ENCODE measurements at regions not wholly inside any gene's neighbourhood (a gene's known extent, or its start where the extent isn't known, plus 50 kb on each side); places are given as distances from the start of the nearest gene placed in this dataset.

DNA sequence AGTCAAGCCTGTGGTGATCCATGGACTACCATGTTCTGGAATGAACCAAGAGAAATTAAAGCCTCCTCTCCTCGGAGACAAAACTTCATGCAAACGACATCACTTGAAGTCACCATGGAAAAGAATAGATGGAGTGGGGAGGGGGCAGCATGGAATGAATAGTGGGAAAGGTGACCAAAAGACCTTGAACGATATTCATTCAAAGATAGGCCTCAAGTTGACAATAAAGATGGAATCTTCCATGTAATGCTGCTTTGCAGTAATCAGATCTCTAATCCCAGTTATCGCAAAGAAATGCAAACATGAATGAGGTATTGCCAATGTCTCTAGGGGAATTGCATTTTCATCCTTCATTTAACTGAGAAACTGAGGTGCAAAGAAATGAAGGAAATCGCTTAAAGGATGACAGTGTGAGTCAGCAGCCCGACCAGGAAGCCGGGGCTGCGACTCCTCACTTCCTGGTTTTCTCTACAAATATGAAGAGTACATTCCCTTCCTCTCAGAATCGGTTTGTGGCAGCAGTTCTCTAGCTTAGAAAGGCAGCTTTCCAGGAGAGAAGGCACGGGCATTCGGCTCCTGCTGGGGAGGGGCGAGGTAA, 65.6 kb upstream of the RREB1 start:
- Histone ChIP-seq H3K14ac (ENCODE audit: insufficient read depth, low read length) (peak overlapping the region; percentile 80), H3K27me3 (ENCODE audit: insufficient read depth, low read length) (no peaks in the 10 kb centered on the region), H2BK20ac (ENCODE audit: low read depth, low read length, poor library complexity, severe bottlenecking) (no peak overlapping the region), H3T11ph (ENCODE audit: low read length) (no peak overlapping the region), H4K91ac (ENCODE audit: insufficient read length, low read depth, low read length) (no peak overlapping the region), H2BK5ac (ENCODE audit: insufficient read length, low read length) (no peak overlapping the region), H2AFZ (ENCODE audit: low read length) (peak overlapping the region; percentile 87), H3K18ac (ENCODE audit: insufficient read length, low read depth, low read length) (peak overlapping the region; percentile 62), H3K27ac (ENCODE audit: insufficient read length, low read depth, low read length) (no peak overlapping the region), H3K4ac (ENCODE audit: low read depth, low read length) (no peak overlapping the region), H2AK5ac (ENCODE audit: insufficient read length, low read length) (no peak overlapping the region), H3K23ac (ENCODE audit: insufficient read length, low read depth, low read length) (no peak overlapping the region), H2BK120ac (ENCODE audit: low read depth, low read length, poor library complexity, severe bottlenecking) (no peak overlapping the region), H3K4me1 (ENCODE audit: insufficient read depth, low read length) (peaks cover 7% of the 10 kb centered on the region; the same call in 1 of the 2 replicates), H3K79me1 (ENCODE audit: insufficient read depth, low read depth, low read length, poor library complexity, severe bottlenecking) (no peaks in the 10 kb centered on the region), H3K23me2 (ENCODE audit: insufficient read length, low read depth, low read length, poor library complexity, severe bottlenecking) (no peaks in the 10 kb centered on the region), H3K79me2 (ENCODE audit: insufficient read depth, low read length) (no peaks in the 10 kb centered on the region), H2BK12ac (ENCODE audit: insufficient read length, low read depth, low read length) (peak overlapping the region; percentile 86), H4K20me1 (ENCODE audit: control insufficient read depth, insufficient read depth, insufficient read length) (no peaks in the 10 kb centered on the region), H4K8ac (replicated peaks; ENCODE audit: insufficient read length, low read depth, low read length) (no peak overlapping the region), H3K4me2 (ENCODE audit: insufficient read depth, insufficient read length, low read length) (no peak overlapping the region), H3K9ac (ENCODE audit: extremely low read depth, insufficient read length, low read length) (no peak overlapping the region), H2BK15ac (ENCODE audit: low read depth, low read length) (no peak overlapping the region), H3K9me3 (ENCODE audit: control insufficient read depth, low read depth, low read length) (no peaks in the 10 kb centered on the region), H4K5ac (ENCODE audit: insufficient read length, low read depth, low read length) (no peak overlapping the region), H3K56ac (ENCODE audit: insufficient read length, low read depth, low read length) (no peak overlapping the region)
- Mint-ChIP-seq H3K4me1 (peaks cover 18 to 21% of the 10 kb centered on the region in 2 experiments), H3K27me3 (ENCODE audit: low read depth) (peaks cover 2% of the 10 kb centered on the region), H3K4me3 (no peak overlapping the region; a peak in 1 of 5 replicates), H3K36me3 (ENCODE audit: insufficient read depth in 1 of 3, low read depth in 3 of 3) (no peaks in the 10 kb centered on the region), H3K9me3 (no peaks in the 10 kb centered on the region), H3K27ac (peak overlapping the region in 1 of 3 experiments; percentile 89; a peak in 3 of 7 replicates)
- no CpG with 5 or more reads among the region's 12 CpGs for WGBS (ENCODE audit: extremely low coverage, insufficient read length, low lambda C conversion rate)
- TF ChIP-seq, protein P1, sequence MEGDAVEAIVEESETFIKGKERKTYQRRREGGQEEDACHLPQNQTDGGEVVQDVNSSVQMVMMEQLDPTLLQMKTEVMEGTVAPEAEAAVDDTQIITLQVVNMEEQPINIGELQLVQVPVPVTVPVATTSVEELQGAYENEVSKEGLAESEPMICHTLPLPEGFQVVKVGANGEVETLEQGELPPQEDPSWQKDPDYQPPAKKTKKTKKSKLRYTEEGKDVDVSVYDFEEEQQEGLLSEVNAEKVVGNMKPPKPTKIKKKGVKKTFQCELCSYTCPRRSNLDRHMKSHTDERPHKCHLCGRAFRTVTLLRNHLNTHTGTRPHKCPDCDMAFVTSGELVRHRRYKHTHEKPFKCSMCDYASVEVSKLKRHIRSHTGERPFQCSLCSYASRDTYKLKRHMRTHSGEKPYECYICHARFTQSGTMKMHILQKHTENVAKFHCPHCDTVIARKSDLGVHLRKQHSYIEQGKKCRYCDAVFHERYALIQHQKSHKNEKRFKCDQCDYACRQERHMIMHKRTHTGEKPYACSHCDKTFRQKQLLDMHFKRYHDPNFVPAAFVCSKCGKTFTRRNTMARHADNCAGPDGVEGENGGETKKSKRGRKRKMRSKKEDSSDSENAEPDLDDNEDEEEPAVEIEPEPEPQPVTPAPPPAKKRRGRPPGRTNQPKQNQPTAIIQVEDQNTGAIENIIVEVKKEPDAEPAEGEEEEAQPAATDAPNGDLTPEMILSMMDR (conservative IDR thresholded peaks at IDR 0.05): no peak
- DNase-seq: no peak
